HG03342 (cell line): ENCODE measurements at regions not wholly inside any gene's neighbourhood (a gene's known extent, or its start where the extent isn't known, plus 50 kb on each side); places are given as distances from the start of the nearest gene placed in this dataset.

Experiments
- ATAC-seq: cut with Tn5 transposase; IDR thresholded peaks from one replicate; pipeline ENCODE4 v1.9.1; 2021; ENCODE audit warnings: mild to moderate bottlenecking, moderate library complexity; ENCODE audit not compliant: unreplicated experiment

GRCh38 chr12:67116134-67116533 lies 153.0 kb upstream of the CAND1 start:
- no peak for ATAC-seq

- ATAC-seq, result no peak
Measured at GRCh38 chr12:67122584-67122983, 146.6 kb upstream of the CAND1 start.

GRCh38 chr12:67137256-67137655 lies 131.9 kb upstream of the CAND1 start:
- ATAC-seq, result no peak

GRCh38 chr12:67141296-67142018 lies 127.7 kb upstream of the CAND1 start:
- ATAC-seq, result no peak

GRCh38 chr12:67145692-67146091 lies 123.5 kb upstream of the CAND1 start:
- no peak for ATAC-seq

GRCh38 chr12:67147030-67147429 lies 122.1 kb upstream of the CAND1 start:
- no peak for ATAC-seq

GRCh38 chr12:67147447-67147846 lies 121.7 kb upstream of the CAND1 start:
- ATAC-seq, result no peak

GRCh38 chr12:67148265-67148664 lies 120.9 kb upstream of the CAND1 start:
- no peak for ATAC-seq

- no peak for ATAC-seq
Measured at GRCh38 chr12:67151886-67152285, 117.3 kb upstream of the CAND1 start.

- no peak for ATAC-seq
Measured at GRCh38 chr12:67152451-67152850, 116.7 kb upstream of the CAND1 start.

- no peak for ATAC-seq
Measured at GRCh38 chr12:67154901-67155300, 114.3 kb upstream of the CAND1 start.

- ATAC-seq, result no peak
Measured at GRCh38 chr12:67155863-67156262, 113.3 kb upstream of the CAND1 start.

GRCh38 chr12:67161322-67161918 lies 107.7 kb upstream of the CAND1 start:
- peak; percentile 83 for ATAC-seq

- ATAC-seq, result no peak
Measured at GRCh38 chr12:67173258-67173657, 95.9 kb upstream of the CAND1 start.

GRCh38 chr12:67182551-67182950 lies 86.6 kb upstream of the CAND1 start:
- no peak for ATAC-seq

- no peak for ATAC-seq
Measured at GRCh38 chr12:67193704-67194103, 75.5 kb upstream of the CAND1 start.

- no peak for ATAC-seq
Measured at GRCh38 chr12:67200386-67200785, 68.8 kb upstream of the CAND1 start.

GRCh38 chr12:67202011-67202677 lies 67.0 kb upstream of the CAND1 start:
- ATAC-seq, result peak; percentile 18

GRCh38 chr12:67202678-67203012 lies 66.5 kb upstream of the CAND1 start:
- ATAC-seq, result peak; percentile 87

- no peak for ATAC-seq
Measured at GRCh38 chr12:67208281-67209067, 60.7 kb upstream of the CAND1 start.

- no peak for ATAC-seq
Measured at GRCh38 chr12:67211029-67211428, 58.1 kb upstream of the CAND1 start.

- ATAC-seq, result no peak
Measured at GRCh38 chr12:67211494-67211893, 57.7 kb upstream of the CAND1 start.
